ENCODE measurements at regions not wholly inside any gene's neighbourhood (a gene's known extent, or its start where the extent isn't known, plus 50 kb on each side); places are given as distances from the start of the nearest gene placed in this dataset.

GRCh38 chr1:208607616-208608015 lies 363.4 kb upstream of the PLXNA2 start:
- DNase-seq (ENCODE audit: low read depth), result no peak
- TF ChIP-seq CTCF (IDR thresholded peaks at IDR 0.05; ENCODE audit: low read depth, low read length, missing control alignments), result no peak
- no peak overlapping the region for H3K4me3 ChIP-seq (ENCODE audit: low read depth, low read length)

DNA sequence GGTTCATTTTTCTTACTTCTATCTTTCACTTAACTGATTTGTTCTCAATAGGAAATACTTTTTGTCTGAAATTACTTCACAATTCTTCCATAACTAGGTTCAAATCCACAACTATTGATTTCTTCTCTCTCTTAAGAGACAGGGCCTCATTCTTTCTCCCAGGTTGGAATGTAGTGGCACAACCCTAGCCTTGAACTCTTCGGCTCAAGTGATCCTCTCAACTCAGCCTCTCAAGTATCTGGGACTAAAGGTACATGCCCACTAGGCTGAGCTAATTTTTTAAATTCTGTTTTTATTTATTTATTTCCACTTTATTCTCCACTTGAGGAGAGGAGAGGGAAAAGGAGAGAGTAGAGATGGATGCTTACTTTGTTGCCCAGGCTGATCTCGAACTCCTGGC lies 370.4 kb upstream of the PLXNA2 start:
- TF ChIP-seq CTCF (IDR thresholded peaks at IDR 0.05; ENCODE audit: low read depth, low read length, missing control alignments), result no peak
- no peak for DNase-seq (ENCODE audit: low read depth)
- no peak overlapping the region for H3K4me3 ChIP-seq (ENCODE audit: low read depth, low read length)

GRCh38 chr1:208615371-208615770 lies 371.2 kb upstream of the PLXNA2 start:
- no peak for DNase-seq (ENCODE audit: low read depth)
- no peak for TF ChIP-seq CTCF (IDR thresholded peaks at IDR 0.05; ENCODE audit: low read depth, low read length, missing control alignments)
- no peak overlapping the region for H3K4me3 ChIP-seq (ENCODE audit: low read depth, low read length)

DNA sequence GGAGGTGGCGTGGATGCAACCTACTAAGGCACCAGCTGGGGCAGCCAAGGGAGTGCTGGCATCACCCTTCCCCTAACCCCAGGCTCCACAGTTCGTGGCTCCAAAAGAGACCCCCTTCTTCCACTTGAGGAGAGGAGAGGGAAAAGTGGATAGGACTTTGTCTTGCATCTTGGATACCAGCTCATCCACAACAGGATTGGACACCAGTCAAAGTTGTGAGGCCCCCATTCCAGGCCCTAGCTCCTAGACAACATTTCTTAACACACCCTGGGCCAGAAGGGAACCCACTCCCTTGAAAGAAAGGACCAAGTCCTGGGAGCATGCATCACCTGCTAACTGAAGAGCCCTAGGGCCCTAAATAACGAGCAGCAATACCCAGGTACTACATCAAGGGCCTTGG lies 372.6 kb upstream of the PLXNA2 start:
- DNase-seq (ENCODE audit: low read depth), result no peak
- TF ChIP-seq CTCF (IDR thresholded peaks at IDR 0.05; ENCODE audit: low read depth, low read length, missing control alignments), result no peak
- no peak overlapping the region for H3K4me3 ChIP-seq (ENCODE audit: low read depth, low read length)

- no peak for TF ChIP-seq CTCF (IDR thresholded peaks at IDR 0.05; ENCODE audit: low read depth, low read length, missing control alignments)
- DNase-seq (ENCODE audit: low read depth), result no peak
- H3K4me3 ChIP-seq (ENCODE audit: low read depth, low read length), result no peak overlapping the region
These were observed 384.1 kb upstream of the PLXNA2 start for GRCh38 chr1:208628022-208628914.

GRCh38 chr1:208631092-208631491 lies 386.9 kb upstream of the PLXNA2 start:
- H3K4me3 ChIP-seq (ENCODE audit: low read depth, low read length), result no peak overlapping the region
- no peak for DNase-seq (ENCODE audit: low read depth)
- TF ChIP-seq CTCF (IDR thresholded peaks at IDR 0.05; ENCODE audit: low read depth, low read length, missing control alignments), result no peak

- H3K4me3 ChIP-seq (ENCODE audit: low read depth, low read length), result no peak overlapping the region
- no peak for DNase-seq (ENCODE audit: low read depth)
- TF ChIP-seq CTCF (IDR thresholded peaks at IDR 0.05; ENCODE audit: low read depth, low read length, missing control alignments), result no peak
These were observed 387.3 kb upstream of the PLXNA2 start for GRCh38 chr1:208631506-208631905.
